ENCODE measurements at regions not wholly inside any gene's neighbourhood (a gene's known extent, or its start where the extent isn't known, plus 50 kb on each side); places are given as distances from the start of the nearest gene placed in this dataset.

DNA sequence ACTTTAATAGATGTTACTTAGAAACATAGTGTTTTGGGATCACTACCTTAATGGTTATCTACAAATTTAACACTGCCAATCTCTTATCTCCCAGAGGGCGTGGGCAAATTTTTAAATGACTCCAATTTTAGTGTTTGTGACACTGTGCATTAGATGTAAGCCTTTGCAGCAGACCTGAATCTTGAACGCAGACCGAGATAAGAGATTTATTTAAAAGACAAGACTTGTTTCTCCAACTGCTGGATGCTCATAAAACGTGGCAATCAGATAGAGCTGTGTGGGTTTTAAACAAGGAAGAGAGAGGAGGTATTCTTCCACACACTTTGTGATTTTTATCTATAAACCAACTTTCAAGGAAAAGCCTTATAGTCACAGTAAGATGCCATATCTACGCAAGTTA is 252.5 kb upstream of the NR3C2 start:
- intact Hi-C loops (cut with micrococcal nuclease): no loop called here
- H3K4me3 Mint-ChIP-seq: no peak overlapping the region
- H3K4me1 Mint-ChIP-seq (ENCODE audit: low read depth): no peaks in the 10 kb centered on the region
- ChIA-PET POLR2A (no interaction called here), CTCF (no interaction called here)
- no peaks in the 10 kb centered on the region for H3K36me3 Mint-ChIP-seq
- DNase-seq: no peak
- no peaks in the 10 kb centered on the region for H3K9me3 Mint-ChIP-seq
- H3K27ac Mint-ChIP-seq: no peak overlapping the region
- no peaks in the 10 kb centered on the region for H3K27me3 Mint-ChIP-seq

DNA sequence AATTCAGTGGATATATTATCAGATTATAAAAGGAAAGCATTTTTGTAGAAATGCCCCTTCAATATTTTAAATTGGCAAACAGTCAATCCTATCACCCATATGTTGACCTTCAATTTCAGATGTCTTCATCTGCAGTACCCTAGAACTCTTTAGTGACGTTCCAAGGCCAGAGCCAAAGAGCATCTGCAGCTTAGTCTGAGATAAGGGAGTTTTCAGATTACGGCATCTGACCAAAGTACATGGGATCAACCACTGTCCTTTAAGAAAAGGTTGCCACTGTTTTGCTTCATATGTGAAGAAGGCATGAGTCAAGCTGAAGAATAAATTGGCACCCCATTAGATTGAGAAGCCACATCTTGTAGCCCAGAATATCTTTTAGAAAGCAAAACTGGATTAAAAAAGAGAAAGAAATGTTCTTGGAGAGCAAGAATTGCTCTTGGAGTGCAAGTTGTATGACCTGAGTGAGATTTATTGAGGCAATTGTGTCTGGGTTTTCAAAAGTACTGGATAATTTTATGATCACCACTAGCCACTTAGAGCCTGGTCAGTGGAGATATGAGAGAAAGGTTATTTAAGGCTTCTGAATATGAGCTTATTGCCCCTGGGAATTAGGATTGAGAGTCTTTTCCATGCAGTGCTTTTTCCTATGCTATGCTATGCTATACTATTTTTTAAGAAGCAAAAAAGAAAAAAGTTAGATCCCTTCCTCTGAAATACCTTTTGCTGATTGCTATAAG is 251.9 kb upstream of the NR3C2 start:
- no peaks in the 10 kb centered on the region for H3K9me3 Mint-ChIP-seq
- no peaks in the 10 kb centered on the region for H3K27me3 Mint-ChIP-seq
- intact Hi-C loops (cut with micrococcal nuclease): no loop called here
- no peaks in the 10 kb centered on the region for H3K4me1 Mint-ChIP-seq (ENCODE audit: low read depth)
- DNase-seq: no peak
- H3K36me3 Mint-ChIP-seq: no peaks in the 10 kb centered on the region
- POLR2A ChIA-PET: no interaction called here
- no peak overlapping the region for H3K4me3 Mint-ChIP-seq
- CTCF ChIA-PET: no interaction called here
- H3K27ac Mint-ChIP-seq: no peak overlapping the region

DNA sequence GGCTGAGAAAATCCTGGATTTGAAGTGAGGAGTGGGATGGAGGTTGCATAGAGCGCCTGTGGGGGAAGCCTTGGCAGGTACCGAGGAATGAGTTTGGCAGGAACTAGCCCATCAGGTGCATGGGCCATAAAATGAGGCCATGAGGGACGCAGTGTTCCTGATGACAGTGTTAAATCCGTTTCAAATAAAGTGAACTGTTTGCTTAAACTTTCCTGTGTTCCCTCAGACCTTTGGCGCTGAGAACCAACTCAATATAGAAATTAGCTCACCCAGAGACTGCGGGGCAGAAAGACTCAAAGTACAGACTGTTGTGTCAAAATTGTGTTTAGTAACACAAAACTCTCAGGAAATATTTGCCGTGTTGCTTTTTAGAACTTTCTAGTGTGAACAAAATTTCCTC is 250.0 kb upstream of the NR3C2 start:
- Mint-ChIP-seq H3K4me3 (no peak overlapping the region), H3K27ac (no peak overlapping the region), H3K36me3 (no peaks in the 10 kb centered on the region), H3K4me1 (ENCODE audit: low read depth) (no peaks in the 10 kb centered on the region), H3K9me3 (no peaks in the 10 kb centered on the region), H3K27me3 (no peaks in the 10 kb centered on the region)
- POLR2A ChIA-PET: no interaction called here
- intact Hi-C loops (cut with micrococcal nuclease): no loop called here
- CTCF ChIA-PET: no interaction called here
- no peak for DNase-seq

DNA sequence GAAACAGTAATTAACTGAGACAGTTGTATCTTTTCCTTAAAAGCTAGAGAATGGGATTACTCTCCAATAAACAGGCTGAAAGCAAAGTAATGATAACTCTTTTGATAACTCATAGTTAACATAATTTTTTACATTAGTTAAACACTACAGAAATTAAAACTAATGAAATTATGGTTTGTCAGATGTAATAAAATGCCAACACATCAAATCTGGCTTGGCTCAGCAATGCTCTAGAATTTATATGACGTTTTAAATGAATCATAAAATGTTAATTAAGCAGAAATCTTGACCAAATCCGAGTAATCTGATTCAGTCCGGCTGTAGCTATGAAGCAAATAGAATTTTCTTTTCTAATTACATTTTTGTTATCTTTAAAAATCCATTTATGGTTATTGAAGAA is 244.2 kb upstream of the NR3C2 start:
- POLR2A ChIA-PET: no interaction called here
- H3K27me3 Mint-ChIP-seq: no peaks in the 10 kb centered on the region

DNA sequence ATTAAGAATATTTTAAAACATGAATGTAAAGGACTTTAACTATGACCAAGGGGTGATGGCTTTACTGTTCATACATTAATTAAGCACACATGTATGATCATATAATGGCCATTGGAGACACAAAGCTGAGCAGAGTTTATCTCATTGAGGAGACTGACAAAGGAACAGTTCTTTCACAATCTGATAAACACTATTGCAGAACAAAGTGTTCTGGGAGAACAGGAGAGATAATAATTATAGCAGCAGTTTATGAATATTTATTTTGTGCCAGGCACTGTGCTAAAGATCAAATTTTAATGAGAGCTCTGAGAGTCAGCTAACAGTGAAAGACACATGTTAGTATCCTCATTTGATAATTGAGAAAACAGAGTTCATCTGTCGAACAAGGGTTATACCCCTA is 242.4 kb upstream of the NR3C2 start:
- intact Hi-C loops (cut with micrococcal nuclease): no loop called here
- no peaks in the 10 kb centered on the region for H3K36me3 Mint-ChIP-seq
- POLR2A ChIA-PET: no interaction called here
- no peak for DNase-seq
- H3K4me1 Mint-ChIP-seq (ENCODE audit: low read depth): no peaks in the 10 kb centered on the region
- H3K27ac Mint-ChIP-seq: no peak overlapping the region
- H3K4me3 Mint-ChIP-seq: no peak overlapping the region
- H3K9me3 Mint-ChIP-seq: no peaks in the 10 kb centered on the region
- no peaks in the 10 kb centered on the region for H3K27me3 Mint-ChIP-seq
- CTCF ChIA-PET: no interaction called here

More for the DNA sequence above, 244.2 kb upstream of the NR3C2 start:
- intact Hi-C loops (cut with micrococcal nuclease): no loop called here
- no peak for DNase-seq
- Mint-ChIP-seq H3K27ac (no peak overlapping the region), H3K9me3 (no peaks in the 10 kb centered on the region), H3K36me3 (no peaks in the 10 kb centered on the region), H3K4me3 (no peak overlapping the region), H3K4me1 (ENCODE audit: low read depth) (no peaks in the 10 kb centered on the region)
- CTCF ChIA-PET: no interaction called here

DNA sequence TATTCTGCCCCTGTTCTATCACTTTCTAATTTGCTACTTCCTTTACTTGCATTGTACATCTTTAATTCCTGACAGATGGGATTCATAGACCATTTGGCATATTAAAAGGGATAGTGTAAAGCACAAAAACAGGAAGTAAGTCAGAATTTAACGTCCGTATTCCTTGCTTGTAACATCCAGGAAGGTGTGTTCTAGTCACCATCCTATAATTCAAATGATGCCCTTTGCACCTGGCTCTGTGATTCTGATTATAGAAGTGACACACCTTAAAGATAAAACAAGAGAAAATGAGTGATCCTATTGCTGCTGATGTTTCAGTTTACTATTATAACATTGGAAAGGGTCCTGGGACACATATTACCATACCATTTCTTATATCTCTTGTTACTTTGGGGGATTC is 238.7 kb upstream of the NR3C2 start:
- H3K4me1 Mint-ChIP-seq (ENCODE audit: low read depth): no peaks in the 10 kb centered on the region
- no peak overlapping the region for H3K27ac Mint-ChIP-seq
- ChIA-PET POLR2A (no interaction called here), CTCF (no interaction called here)
- intact Hi-C loops (cut with micrococcal nuclease): no loop called here
- H3K9me3 Mint-ChIP-seq: no peaks in the 10 kb centered on the region
- no peak for DNase-seq
- H3K27me3 Mint-ChIP-seq: no peaks in the 10 kb centered on the region
- no peak overlapping the region for H3K4me3 Mint-ChIP-seq
- H3K36me3 Mint-ChIP-seq: no peaks in the 10 kb centered on the region

DNA sequence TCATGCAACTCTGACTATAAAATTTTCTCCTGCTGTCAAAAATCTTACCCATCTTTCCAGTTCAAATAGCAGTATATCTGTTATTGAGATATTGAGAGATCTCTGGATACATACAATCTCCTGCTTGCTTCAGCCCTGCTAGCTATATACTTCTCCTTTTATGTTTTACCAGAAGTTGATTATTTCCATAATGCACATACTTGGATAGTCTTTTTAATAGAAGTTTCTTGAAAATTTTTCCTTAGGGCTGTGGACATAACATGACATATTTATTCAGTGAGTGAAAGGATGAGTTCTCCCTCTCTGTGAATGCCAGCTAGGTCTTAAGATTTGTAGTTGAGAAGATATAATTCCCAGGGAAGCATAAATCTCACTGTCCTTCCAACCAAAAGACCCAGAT is 234.1 kb upstream of the NR3C2 start:
- POLR2A ChIA-PET: no interaction called here
- intact Hi-C loops (cut with micrococcal nuclease): no loop called here
- H3K9me3 Mint-ChIP-seq: no peaks in the 10 kb centered on the region

DNA sequence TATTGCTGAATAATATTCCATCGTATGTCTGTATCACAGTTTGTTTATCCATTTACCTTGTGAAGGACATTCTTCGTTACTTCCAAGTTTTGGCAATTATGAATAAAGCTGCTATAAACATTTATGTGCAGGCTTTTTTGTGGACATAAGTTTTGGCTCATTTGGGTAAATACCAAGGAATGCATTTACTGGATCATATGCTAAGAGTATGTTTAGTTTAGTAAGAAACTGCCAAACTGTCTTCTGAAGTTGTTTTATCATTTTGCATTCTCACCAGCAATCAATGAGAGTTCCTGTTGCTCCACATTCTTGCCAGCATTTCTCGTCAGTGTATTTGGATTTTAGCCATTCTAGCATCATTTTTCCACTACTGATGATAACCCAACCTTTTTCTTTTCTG is 232.7 kb upstream of the NR3C2 start:
- Mint-ChIP-seq H3K27me3 (no peaks in the 10 kb centered on the region), H3K36me3 (no peaks in the 10 kb centered on the region), H3K4me1 (ENCODE audit: low read depth) (no peaks in the 10 kb centered on the region), H3K9me3 (no peaks in the 10 kb centered on the region), H3K27ac (no peak overlapping the region), H3K4me3 (no peak overlapping the region)
- intact Hi-C loops (cut with micrococcal nuclease): no loop called here
- ChIA-PET POLR2A (no interaction called here), CTCF (no interaction called here)
- no peak for DNase-seq

More for the DNA sequence above, 234.1 kb upstream of the NR3C2 start:
- Mint-ChIP-seq H3K36me3 (no peaks in the 10 kb centered on the region), H3K27ac (no peak overlapping the region), H3K4me3 (no peak overlapping the region), H3K27me3 (no peaks in the 10 kb centered on the region), H3K4me1 (ENCODE audit: low read depth) (no peaks in the 10 kb centered on the region)
- CTCF ChIA-PET: no interaction called here
- DNase-seq: no peak

DNA sequence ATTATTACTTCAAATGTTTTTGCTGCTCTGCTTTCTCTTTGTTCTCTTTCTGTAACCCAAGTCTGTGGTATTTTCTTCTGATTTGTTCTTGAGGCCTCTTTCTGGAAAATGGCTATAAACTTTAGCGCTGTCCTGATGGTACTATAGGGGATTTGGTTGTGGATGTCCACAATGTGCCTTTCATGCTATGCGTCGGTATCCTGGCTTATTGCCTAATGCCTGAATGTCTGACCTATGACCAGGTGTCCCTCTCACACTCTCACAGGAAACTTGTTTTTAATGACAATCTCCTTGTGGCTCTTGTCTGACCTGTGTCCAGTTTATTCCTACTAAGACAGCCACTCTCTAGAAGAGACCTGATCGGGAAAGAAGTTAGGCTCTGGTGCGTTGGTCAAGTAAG is 222.4 kb upstream of the NR3C2 start:
- DNase-seq: no peak
- H3K27ac Mint-ChIP-seq: no peak overlapping the region
- no peaks in the 10 kb centered on the region for H3K4me1 Mint-ChIP-seq (ENCODE audit: low read depth)
- H3K27me3 Mint-ChIP-seq: no peaks in the 10 kb centered on the region
- ChIA-PET CTCF (no interaction called here), POLR2A (no interaction called here)
- no peaks in the 10 kb centered on the region for H3K36me3 Mint-ChIP-seq
- no peak overlapping the region for H3K4me3 Mint-ChIP-seq
- intact Hi-C loops (cut with micrococcal nuclease): no loop called here
- H3K9me3 Mint-ChIP-seq: no peaks in the 10 kb centered on the region

DNA sequence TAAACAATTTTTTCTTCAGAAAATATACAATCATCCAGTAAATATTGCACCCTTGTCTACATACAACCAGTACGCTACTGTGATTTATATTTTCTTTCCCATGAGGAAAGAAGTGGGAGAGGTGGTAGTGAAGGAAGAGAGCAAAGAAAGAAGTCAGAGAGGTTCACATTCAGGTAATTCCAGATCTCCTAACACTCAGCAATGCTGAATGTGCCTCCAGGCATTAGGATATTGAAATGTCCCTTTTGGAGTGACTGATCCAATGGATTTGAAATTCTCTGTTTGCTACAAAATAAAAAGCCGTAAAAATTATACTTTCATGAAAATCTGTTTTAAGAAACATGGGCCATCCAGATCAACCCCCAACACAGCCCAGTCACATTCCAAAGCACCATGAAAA is 211.9 kb upstream of the NR3C2 start:
- no peak overlapping the region for H3K27ac Mint-ChIP-seq
- no peaks in the 10 kb centered on the region for H3K36me3 Mint-ChIP-seq

DNA sequence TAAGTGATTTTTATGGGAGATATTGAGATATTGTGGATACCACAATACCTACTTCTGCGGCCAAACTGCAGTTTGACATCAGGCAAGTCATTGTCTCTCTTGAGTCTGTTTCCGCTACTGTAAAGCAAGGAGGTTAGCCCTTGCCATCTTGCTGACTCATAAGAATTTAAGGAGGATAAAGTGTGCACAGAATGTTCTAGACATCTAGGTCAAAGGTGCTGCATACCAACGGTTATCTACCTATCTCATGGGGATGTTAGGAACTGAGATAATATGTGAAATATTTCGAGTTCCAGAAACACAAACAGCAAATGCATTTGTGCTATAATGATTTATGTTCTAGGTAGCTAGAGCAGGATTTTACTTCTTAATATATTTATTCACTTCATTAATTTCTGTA is 211.5 kb upstream of the NR3C2 start:
- DNase-seq: no peak
- Mint-ChIP-seq H3K27ac (no peak overlapping the region), H3K4me3 (no peak overlapping the region), H3K27me3 (no peaks in the 10 kb centered on the region), H3K36me3 (no peaks in the 10 kb centered on the region), H3K9me3 (no peaks in the 10 kb centered on the region), H3K4me1 (ENCODE audit: low read depth) (peaks cover 4% of the 10 kb centered on the region)
- intact Hi-C loops (cut with micrococcal nuclease): no loop called here
- POLR2A ChIA-PET: no interaction called here
- CTCF ChIA-PET: no interaction called here

More for the DNA sequence above, 211.9 kb upstream of the NR3C2 start:
- intact Hi-C loops (cut with micrococcal nuclease): no loop called here
- ChIA-PET CTCF (no interaction called here), POLR2A (no interaction called here)
- no peak overlapping the region for H3K4me3 Mint-ChIP-seq
- H3K27me3 Mint-ChIP-seq: no peaks in the 10 kb centered on the region
- no peaks in the 10 kb centered on the region for H3K9me3 Mint-ChIP-seq
- no peak for DNase-seq
- H3K4me1 Mint-ChIP-seq (ENCODE audit: low read depth): peaks cover 4% of the 10 kb centered on the region

DNA sequence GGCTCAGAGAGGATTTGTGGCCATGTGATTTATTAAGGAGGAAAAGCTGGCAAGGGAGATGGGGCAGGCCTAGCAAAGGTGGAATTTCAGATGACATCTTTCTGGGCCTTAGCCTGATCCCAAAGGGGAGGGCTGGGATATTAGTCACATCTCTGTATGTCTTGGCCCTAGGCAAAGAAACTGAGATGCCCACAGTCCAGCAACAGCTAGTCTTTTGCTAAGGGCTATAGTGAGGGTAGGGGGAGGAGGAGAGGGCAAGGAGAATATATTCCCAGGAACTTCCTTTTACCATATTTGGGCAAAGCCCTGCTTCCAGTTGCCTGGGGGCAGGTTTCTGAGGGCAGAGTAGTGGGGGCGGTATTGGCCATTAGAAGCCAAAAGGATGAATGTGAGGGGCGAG is 209.8 kb upstream of the NR3C2 start:
- H3K4me1 Mint-ChIP-seq (ENCODE audit: low read depth): peaks cover 4% of the 10 kb centered on the region
- CTCF ChIA-PET: no interaction called here
- no peaks in the 10 kb centered on the region for H3K27me3 Mint-ChIP-seq
- POLR2A ChIA-PET: no interaction called here
- DNase-seq: no peak
- intact Hi-C loops (cut with micrococcal nuclease): no loop called here
- H3K9me3 Mint-ChIP-seq: no peaks in the 10 kb centered on the region
- H3K4me3 Mint-ChIP-seq: no peak overlapping the region
- H3K27ac Mint-ChIP-seq: no peak overlapping the region
- no peaks in the 10 kb centered on the region for H3K36me3 Mint-ChIP-seq

DNA sequence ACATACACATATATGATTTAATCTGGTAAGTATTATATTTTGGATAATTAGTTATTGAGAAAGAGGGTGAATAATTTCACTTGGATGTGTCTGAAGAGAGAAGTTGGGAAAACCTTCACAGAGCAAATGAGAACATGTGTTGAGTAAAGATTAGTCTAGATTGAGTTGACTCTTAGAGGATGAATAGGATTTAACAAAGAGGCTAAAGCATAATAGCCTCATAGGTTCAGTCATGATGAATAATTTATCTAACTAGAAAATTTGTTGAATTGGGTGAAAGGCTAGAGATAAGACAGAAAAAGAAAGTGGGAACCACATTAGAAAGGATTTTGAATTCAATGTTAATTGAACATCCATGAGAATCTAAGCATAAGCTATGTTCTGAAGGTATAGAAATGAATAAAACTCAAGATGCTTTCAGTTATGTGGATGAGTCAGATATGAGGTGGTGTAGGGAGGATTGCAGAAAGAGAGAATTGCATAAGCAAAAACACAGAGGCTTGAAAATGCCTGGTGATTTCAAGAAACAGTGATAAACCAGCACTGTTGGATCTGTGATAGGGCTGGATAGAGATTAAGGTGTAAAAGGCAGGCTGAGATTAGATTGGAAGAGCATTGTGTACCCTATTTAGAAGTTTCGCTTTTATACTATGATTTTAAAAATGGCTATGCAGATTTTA is 207.6 kb upstream of the NR3C2 start:
- no peaks in the 10 kb centered on the region for H3K36me3 Mint-ChIP-seq
- no peaks in the 10 kb centered on the region for H3K27me3 Mint-ChIP-seq
- intact Hi-C loops (cut with micrococcal nuclease): no loop called here
- no peaks in the 10 kb centered on the region for H3K9me3 Mint-ChIP-seq
- POLR2A ChIA-PET: no interaction called here
- no peak for DNase-seq
- peaks cover 4% of the 10 kb centered on the region for H3K4me1 Mint-ChIP-seq (ENCODE audit: low read depth)
- H3K4me3 Mint-ChIP-seq: no peak overlapping the region
- H3K27ac Mint-ChIP-seq: no peak overlapping the region
- CTCF ChIA-PET: interaction anchor here (0.7 kb wide), 1 partner anchor 145 kb away, joined by 3 read pairs; no protein-coding TSS in a partner anchor

All from activated CD4-positive, alpha-beta memory T cell treated with anti-CD3 and anti-CD28 coated beads for 36 hours (primary cell).